ENCODE measurements at regions not wholly inside any gene's neighbourhood (a gene's known extent, or its start where the extent isn't known, plus 50 kb on each side); places are given as distances from the start of the nearest gene placed in this dataset.

DNA sequence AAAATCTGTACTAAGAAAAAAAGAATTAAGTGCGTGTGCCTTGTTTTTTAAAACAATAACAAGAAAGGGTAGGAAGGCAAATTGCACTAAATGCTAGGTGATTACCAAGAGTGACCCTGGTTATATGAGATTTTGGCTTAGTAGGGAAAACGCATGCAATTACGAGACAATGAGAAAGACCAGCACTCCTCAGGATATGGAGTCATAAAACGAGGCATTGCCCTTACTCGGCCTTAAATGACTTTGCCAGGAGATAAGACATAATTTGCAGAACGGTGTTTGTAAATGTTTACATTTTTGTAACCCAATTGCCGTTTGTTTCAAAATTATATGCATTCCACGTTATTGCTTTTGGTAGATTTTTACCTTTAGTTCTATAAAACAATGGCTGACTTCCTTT is 179.8 kb downstream of the RBM26 start:
- Histone ChIP-seq H3K27ac (replicated peaks) (no peak overlapping the region), H3K4me1 (no peaks in the 10 kb centered on the region), H3K4me3 (no peak overlapping the region), H3K9me3 (replicated peaks) (no peaks in the 10 kb centered on the region), H3K27me3 (ENCODE audit: low read depth) (no peaks in the 10 kb centered on the region), H3K36me3 (no peaks in the 10 kb centered on the region)
- intact Hi-C loops (cut with micrococcal nuclease), result no loop called here
- DNase-seq, result no peak
- TF ChIP-seq, protein P1, sequence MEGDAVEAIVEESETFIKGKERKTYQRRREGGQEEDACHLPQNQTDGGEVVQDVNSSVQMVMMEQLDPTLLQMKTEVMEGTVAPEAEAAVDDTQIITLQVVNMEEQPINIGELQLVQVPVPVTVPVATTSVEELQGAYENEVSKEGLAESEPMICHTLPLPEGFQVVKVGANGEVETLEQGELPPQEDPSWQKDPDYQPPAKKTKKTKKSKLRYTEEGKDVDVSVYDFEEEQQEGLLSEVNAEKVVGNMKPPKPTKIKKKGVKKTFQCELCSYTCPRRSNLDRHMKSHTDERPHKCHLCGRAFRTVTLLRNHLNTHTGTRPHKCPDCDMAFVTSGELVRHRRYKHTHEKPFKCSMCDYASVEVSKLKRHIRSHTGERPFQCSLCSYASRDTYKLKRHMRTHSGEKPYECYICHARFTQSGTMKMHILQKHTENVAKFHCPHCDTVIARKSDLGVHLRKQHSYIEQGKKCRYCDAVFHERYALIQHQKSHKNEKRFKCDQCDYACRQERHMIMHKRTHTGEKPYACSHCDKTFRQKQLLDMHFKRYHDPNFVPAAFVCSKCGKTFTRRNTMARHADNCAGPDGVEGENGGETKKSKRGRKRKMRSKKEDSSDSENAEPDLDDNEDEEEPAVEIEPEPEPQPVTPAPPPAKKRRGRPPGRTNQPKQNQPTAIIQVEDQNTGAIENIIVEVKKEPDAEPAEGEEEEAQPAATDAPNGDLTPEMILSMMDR (IDR thresholded peaks at IDR 0.05; ENCODE audit: borderline replicate concordance), result no peak

DNA sequence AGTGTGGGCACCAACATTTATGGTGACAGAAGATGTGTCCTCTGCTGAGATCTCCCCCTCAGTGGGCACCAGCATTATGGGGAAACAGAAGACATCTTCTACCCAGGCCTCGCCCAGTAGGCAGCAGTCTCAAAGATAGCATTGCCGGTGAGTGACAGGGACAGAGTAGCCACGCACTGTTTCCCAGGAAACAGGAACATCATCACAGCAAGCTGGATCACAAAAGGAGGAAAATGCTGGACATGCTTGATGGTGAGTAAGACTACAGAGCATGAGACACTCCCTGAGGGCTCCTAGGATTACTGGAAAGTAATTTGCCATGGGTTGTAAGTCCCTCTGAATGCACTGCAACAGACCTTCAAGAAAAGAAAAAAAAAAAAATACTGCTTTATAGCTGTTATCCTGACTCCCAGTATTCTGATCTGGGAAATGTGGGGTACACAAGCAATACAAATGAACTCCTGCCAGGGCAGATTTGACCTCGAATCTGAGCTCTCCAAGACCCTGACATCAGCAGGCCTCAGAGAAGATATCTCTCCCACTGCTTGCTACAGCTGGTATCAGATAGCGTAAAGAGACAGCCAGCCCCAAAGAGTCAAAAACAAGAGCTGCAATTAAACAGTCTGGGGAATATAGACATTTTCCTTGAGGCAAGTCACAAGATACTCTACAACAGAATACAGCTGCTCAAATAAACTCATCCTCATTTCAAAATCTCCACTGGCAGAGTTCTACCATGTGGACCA is 180.4 kb downstream of the RBM26 start:
- TF ChIP-seq, protein P1 (IDR thresholded peaks at IDR 0.05; ENCODE audit: borderline replicate concordance), result no peak
- Histone ChIP-seq H3K4me3 (no peak overlapping the region), H3K27ac (replicated peaks) (no peak overlapping the region), H3K27me3 (ENCODE audit: low read depth) (no peaks in the 10 kb centered on the region), H3K4me1 (no peaks in the 10 kb centered on the region), H3K9me3 (replicated peaks) (no peaks in the 10 kb centered on the region), H3K36me3 (no peaks in the 10 kb centered on the region)
- intact Hi-C loops (cut with micrococcal nuclease), result no loop called here
- DNase-seq, result no peak

DNA sequence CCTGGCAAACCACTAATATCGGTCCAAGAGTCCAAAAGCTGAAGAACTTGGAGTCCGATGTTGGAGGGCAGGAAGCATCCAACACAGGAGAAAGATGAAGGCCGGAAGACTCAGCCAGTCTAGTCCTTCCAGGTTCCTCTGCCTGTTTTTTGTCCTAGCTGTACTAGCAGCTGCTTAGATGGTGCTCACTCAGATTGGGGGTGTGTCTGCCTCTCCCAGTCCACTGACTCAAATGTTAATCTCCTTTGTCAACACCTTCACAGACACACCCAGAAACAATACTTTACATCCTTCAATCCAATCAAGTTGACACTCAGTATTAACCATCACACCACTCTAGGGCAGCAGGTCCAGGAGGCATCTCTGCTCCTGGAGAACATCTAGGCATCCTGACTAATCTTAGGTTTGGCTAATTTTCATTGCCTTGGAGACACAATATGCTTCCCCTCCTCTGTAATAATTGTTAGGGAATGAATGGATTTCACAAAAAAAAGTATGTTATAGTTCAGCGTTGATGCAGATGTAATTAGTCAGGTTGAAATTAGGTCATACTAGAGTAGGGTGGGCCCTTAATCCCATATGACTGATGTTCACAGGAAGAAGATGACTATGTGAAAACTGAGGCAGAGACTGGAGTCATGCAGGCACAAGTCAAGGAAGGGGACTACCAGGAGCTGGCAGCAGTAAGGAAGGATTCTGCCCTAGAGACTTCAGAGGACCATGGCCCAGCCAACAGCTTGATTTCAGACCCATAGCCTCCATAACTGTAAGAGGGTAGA is 183.4 kb downstream of the RBM26 start:
- intact Hi-C loops (cut with micrococcal nuclease), result no loop called here
- Histone ChIP-seq H3K36me3 (no peaks in the 10 kb centered on the region), H3K27ac (replicated peaks) (no peak overlapping the region), H3K4me1 (no peaks in the 10 kb centered on the region), H3K9me3 (replicated peaks) (peaks cover 5% of the 10 kb centered on the region), H3K27me3 (ENCODE audit: low read depth) (no peaks in the 10 kb centered on the region), H3K4me3 (no peak overlapping the region)
- TF ChIP-seq, protein P1 (IDR thresholded peaks at IDR 0.05; ENCODE audit: borderline replicate concordance), result no peak
- no peak for DNase-seq

DNA sequence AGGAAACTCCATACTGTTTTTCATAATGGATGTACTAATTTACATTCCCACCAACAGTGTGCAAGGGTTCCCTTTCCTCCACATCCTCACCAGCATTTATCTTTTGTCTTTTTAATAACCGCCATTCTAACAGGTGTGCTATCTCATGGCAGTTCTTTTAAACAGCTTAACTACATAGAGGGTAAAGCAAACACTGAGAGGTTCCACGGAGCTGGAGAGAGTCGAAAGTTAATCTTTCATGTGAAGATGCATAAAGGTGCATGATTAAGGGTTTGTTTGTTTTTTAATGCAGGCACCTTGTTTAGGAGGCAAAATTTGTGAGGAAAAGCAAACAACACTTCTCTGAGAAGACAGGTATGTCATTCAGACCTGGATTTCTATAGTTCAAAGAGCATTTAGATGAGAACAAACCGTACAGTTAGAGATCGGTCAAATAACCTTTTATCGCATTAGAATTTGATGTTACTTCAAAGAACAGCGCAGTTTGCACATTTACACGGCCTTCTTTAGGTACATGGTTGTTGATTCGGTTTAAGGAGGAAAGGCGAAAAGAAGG is 193.9 kb downstream of the RBM26 start:
- no peak for DNase-seq
- Histone ChIP-seq H3K27ac (replicated peaks) (no peak overlapping the region), H3K36me3 (no peaks in the 10 kb centered on the region), H3K27me3 (ENCODE audit: low read depth) (peaks cover 8% of the 10 kb centered on the region), H3K9me3 (replicated peaks) (no peaks in the 10 kb centered on the region), H3K4me3 (no peak overlapping the region), H3K4me1 (no peaks in the 10 kb centered on the region)
- TF ChIP-seq, protein P1 (IDR thresholded peaks at IDR 0.05; ENCODE audit: borderline replicate concordance), result no peak
- intact Hi-C loops (cut with micrococcal nuclease), result no loop called here

DNA sequence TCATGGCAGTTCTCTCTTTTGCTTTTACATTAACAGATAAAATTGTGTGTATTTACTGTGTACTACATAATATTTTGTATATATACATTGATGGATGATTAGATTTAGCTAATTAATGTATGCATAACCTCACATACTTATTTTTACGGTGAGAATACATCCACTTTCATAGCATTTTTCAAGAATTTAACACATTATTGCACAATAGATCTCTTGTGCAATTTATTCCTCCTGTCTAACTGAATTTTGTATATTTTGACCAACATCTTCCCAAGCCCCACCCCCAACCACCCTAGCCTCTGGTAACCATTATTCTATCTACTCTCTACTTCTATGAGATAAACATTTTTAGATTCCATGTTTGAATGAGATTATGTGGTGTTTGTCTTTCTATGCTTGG is 194.7 kb downstream of the RBM26 start:
- Histone ChIP-seq H3K9me3 (replicated peaks) (no peaks in the 10 kb centered on the region), H3K4me3 (no peak overlapping the region), H3K4me1 (no peaks in the 10 kb centered on the region), H3K27me3 (ENCODE audit: low read depth) (peaks cover 1% of the 10 kb centered on the region), H3K36me3 (no peaks in the 10 kb centered on the region), H3K27ac (replicated peaks) (no peak overlapping the region)
- intact Hi-C loops (cut with micrococcal nuclease), result no loop called here
- DNase-seq, result no peak
- TF ChIP-seq, protein P1 (IDR thresholded peaks at IDR 0.05; ENCODE audit: borderline replicate concordance), result no peak

All from left ventricle myocardium inferior (tissue), 1 donor.